ENCODE measurements at regions not wholly inside any gene's neighbourhood (a gene's known extent, or its start where the extent isn't known, plus 50 kb on each side); places are given as distances from the start of the nearest gene placed in this dataset.

DNA sequence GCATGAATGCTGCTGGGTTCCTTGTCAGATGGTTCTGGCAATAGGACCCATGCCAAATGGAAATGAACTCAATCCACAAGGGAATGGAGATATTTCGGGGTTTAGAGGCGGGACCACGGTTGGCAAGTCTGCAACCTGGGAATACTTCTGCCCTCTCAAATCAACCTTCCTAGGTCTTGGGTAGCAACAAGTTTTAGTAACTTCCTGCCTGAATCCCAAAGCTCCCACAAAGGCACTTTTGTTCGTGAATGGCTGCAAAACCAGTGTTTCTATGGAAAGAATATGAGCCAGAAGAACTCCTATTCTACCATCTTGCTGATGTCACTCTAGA is 790.1 kb upstream of the SLC8A1 start:
- Histone ChIP-seq H3K9me2 (ENCODE audit: insufficient read depth) (no peaks in the 10 kb centered on the region), H3K4me1 (replicated peaks; ENCODE audit: insufficient read depth) (no peaks in the 10 kb centered on the region), H3F3A (ENCODE audit: insufficient read depth, low read depth) (no peaks in the 10 kb centered on the region), H3K79me2 (ENCODE audit: low read depth) (no peaks in the 10 kb centered on the region), H3K4me3 (no peak overlapping the region), H3K36me3 (ENCODE audit: low read depth) (no peaks in the 10 kb centered on the region), H4K20me1 (ENCODE audit: insufficient read depth) (no peaks in the 10 kb centered on the region), H3K4me2 (no peak overlapping the region), H3K27me3 (ENCODE audit: insufficient read depth, low read depth) (no peaks in the 10 kb centered on the region), H2AFZ (no peak overlapping the region), H3K27ac (no peak overlapping the region), H3K9me3 (ENCODE audit: insufficient read depth, low read depth) (0 out of 2 replicates have a peak, but pooled peaks cover 3% of the 10 kb centered on the region)
- DNase-seq, result no peak
- POLR2A ChIA-PET (ENCODE audit: unreplicated experiment), result no interaction called here
- no TSS peak for BruUV-seq (replicated peaks)
- intact Hi-C loops (cut with micrococcal nuclease; ENCODE audit: unreplicated experiment), result no loop called here
- CTCF ChIA-PET, result no interaction called here
- TF ChIP-seq EZH2 (IDR thresholded peaks at IDR 0.05; ENCODE audit: low read depth), result no peak
- TF ChIP-seq, protein P1, sequence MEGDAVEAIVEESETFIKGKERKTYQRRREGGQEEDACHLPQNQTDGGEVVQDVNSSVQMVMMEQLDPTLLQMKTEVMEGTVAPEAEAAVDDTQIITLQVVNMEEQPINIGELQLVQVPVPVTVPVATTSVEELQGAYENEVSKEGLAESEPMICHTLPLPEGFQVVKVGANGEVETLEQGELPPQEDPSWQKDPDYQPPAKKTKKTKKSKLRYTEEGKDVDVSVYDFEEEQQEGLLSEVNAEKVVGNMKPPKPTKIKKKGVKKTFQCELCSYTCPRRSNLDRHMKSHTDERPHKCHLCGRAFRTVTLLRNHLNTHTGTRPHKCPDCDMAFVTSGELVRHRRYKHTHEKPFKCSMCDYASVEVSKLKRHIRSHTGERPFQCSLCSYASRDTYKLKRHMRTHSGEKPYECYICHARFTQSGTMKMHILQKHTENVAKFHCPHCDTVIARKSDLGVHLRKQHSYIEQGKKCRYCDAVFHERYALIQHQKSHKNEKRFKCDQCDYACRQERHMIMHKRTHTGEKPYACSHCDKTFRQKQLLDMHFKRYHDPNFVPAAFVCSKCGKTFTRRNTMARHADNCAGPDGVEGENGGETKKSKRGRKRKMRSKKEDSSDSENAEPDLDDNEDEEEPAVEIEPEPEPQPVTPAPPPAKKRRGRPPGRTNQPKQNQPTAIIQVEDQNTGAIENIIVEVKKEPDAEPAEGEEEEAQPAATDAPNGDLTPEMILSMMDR (conservative IDR thresholded peaks at IDR 0.05), result no peak

DNA sequence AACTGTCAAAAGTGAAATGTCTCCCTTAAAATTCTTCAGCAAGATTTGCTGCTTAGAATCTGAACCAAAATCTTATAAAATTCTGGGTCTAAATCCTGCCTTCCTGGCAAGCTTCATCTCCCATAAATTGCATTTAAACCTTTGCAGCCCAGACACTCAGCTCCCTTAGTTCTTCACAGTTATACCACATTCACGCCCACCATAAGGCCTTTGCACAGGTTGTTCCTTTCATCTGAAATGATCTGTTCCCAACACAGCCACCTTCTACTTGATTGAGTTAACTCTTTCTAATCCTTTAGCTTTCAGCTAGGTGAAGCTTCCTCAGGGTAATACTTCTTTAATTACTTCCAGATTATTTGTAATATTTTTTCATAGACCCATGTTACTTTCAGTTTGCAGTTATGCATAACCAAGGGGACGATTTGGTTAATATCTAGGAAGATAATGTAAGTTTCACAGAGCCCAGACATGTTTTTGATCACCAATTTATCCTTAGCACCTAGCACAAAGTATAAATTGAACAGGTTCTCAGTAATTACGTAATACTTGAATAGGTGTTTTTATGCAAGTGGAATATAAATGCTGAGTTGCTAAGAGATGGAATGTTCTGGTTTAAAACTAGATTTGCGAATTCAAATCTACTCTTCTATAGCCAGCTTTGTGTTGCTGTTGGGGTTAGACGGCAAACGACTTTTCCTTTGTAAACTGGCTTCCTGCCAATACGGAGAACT is 779.7 kb upstream of the PKDCC start:
- Histone ChIP-seq H3K4me1 (replicated peaks; ENCODE audit: insufficient read depth) (no peaks in the 10 kb centered on the region), H3K4me2 (no peak overlapping the region), H3K4me3 (no peak overlapping the region), H3K27ac (no peak overlapping the region), H3K9me2 (ENCODE audit: insufficient read depth) (no peaks in the 10 kb centered on the region), H3K27me3 (ENCODE audit: insufficient read depth, low read depth) (no peaks in the 10 kb centered on the region), H3F3A (ENCODE audit: insufficient read depth, low read depth) (no peaks in the 10 kb centered on the region), H3K9me3 (ENCODE audit: insufficient read depth, low read depth) (no peaks in the 10 kb centered on the region), H4K20me1 (ENCODE audit: insufficient read depth) (no peaks in the 10 kb centered on the region), H3K79me2 (ENCODE audit: low read depth) (no peaks in the 10 kb centered on the region), H2AFZ (no peak overlapping the region), H3K36me3 (ENCODE audit: low read depth) (no peaks in the 10 kb centered on the region)
- no peak for TF ChIP-seq EZH2 (IDR thresholded peaks at IDR 0.05; ENCODE audit: low read depth)
- TF ChIP-seq, protein P1 (conservative IDR thresholded peaks at IDR 0.05), result no peak
- no peak for DNase-seq
- CTCF ChIA-PET, result no interaction called here
- intact Hi-C loops (cut with micrococcal nuclease; ENCODE audit: unreplicated experiment), result no loop called here
- no TSS peak for BruUV-seq (replicated peaks)
- POLR2A ChIA-PET (ENCODE audit: unreplicated experiment), result no interaction called here

DNA sequence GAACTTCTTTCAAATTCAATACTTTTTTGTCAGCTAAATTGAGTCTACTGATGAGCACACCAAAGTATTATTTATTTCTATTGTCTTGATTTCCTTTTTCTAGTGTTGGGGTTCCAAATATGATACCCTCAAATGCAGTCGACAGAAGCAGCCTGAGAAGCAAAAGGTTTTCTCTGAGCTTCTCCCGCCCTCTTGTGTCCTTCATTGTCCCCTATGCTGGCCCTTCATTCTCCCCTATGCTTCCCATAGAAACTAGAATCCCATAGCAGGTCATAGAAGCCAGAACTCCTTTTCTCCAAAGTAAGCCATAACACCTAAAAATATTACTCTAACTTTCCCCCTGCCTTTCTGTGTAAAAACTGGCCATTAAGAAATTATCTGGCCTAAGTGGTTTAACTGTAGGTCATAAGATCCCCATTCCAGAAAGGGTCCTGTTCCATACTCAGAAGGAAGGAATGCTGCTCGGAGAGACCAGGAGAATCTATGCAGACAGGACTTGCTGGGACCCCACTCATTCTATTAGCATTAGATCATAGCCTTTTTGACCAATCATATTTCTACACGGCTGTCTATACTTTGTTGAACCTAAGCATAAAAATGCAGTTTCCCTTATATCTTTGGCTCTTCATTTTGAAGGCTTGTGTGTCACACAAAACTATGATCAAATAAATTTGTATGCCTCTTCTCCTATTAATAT is 764.6 kb upstream of the PKDCC start:
- H3K4me3 ChIP-seq, result no peak overlapping the region
- H3K9me2 ChIP-seq (ENCODE audit: insufficient read depth), result 0 out of 2 replicates have a peak, but pooled peaks cover 3% of the 10 kb centered on the region
- H3K9me3 ChIP-seq (ENCODE audit: insufficient read depth, low read depth), result no peaks in the 10 kb centered on the region
- no peak overlapping the region for H3K27ac ChIP-seq
- no peak overlapping the region for H3K4me2 ChIP-seq
- ChIA-PET CTCF (no interaction called here), POLR2A (ENCODE audit: unreplicated experiment) (no interaction called here)
- H3K4me1 ChIP-seq (replicated peaks; ENCODE audit: insufficient read depth), result no peaks in the 10 kb centered on the region
- no TSS peak for BruUV-seq (replicated peaks)
- H2AFZ ChIP-seq, result no peak overlapping the region
- no peaks in the 10 kb centered on the region for H3K36me3 ChIP-seq (ENCODE audit: low read depth)
- H4K20me1 ChIP-seq (ENCODE audit: insufficient read depth), result no peaks in the 10 kb centered on the region
- no peaks in the 10 kb centered on the region for H3F3A ChIP-seq (ENCODE audit: insufficient read depth, low read depth)
- intact Hi-C loops (cut with micrococcal nuclease; ENCODE audit: unreplicated experiment), result no loop called here
- no peak for DNase-seq
- no peak for TF ChIP-seq EZH2 (IDR thresholded peaks at IDR 0.05; ENCODE audit: low read depth)
- TF ChIP-seq, protein P1 (conservative IDR thresholded peaks at IDR 0.05), result no peak
- no peaks in the 10 kb centered on the region for H3K79me2 ChIP-seq (ENCODE audit: low read depth)
- no peaks in the 10 kb centered on the region for H3K27me3 ChIP-seq (ENCODE audit: insufficient read depth, low read depth)

All from PC-9 (cell line).